ENCODE measurements at regions not wholly inside any gene's neighbourhood (a gene's known extent, or its start where the extent isn't known, plus 50 kb on each side); places are given as distances from the start of the nearest gene placed in this dataset.

- H3K27me3 Mint-ChIP-seq (ENCODE audit: low read depth), result peaks cover 10% of the 10 kb centered on the region
- TF ChIP-seq, protein P1, sequence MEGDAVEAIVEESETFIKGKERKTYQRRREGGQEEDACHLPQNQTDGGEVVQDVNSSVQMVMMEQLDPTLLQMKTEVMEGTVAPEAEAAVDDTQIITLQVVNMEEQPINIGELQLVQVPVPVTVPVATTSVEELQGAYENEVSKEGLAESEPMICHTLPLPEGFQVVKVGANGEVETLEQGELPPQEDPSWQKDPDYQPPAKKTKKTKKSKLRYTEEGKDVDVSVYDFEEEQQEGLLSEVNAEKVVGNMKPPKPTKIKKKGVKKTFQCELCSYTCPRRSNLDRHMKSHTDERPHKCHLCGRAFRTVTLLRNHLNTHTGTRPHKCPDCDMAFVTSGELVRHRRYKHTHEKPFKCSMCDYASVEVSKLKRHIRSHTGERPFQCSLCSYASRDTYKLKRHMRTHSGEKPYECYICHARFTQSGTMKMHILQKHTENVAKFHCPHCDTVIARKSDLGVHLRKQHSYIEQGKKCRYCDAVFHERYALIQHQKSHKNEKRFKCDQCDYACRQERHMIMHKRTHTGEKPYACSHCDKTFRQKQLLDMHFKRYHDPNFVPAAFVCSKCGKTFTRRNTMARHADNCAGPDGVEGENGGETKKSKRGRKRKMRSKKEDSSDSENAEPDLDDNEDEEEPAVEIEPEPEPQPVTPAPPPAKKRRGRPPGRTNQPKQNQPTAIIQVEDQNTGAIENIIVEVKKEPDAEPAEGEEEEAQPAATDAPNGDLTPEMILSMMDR (conservative IDR thresholded peaks at IDR 0.05), result no peak
- no peak for DNase-seq (ENCODE audit: low read depth, low spot score)
- peaks cover 5% of the 10 kb centered on the region for H3K9me3 Mint-ChIP-seq
- H3K27ac Mint-ChIP-seq (ENCODE audit: unreplicated experiment), result no peak overlapping the region
- no peaks in the 10 kb centered on the region for H3K4me1 Mint-ChIP-seq
- H3K4me3 Mint-ChIP-seq, result no peak overlapping the region
- no peaks in the 10 kb centered on the region for H3K36me3 Mint-ChIP-seq (ENCODE audit: low read depth)
Observed at GRCh38 chr16:6104428-6104827, 1006.8 kb upstream of the EEF2KMT start.

GRCh38 chr16:6103561-6103960, 1006.0 kb upstream of the EEF2KMT start:
- Mint-ChIP-seq H3K36me3 (ENCODE audit: low read depth) (no peaks in the 10 kb centered on the region), H3K4me1 (no peaks in the 10 kb centered on the region), H3K27me3 (ENCODE audit: low read depth) (peaks cover 7% of the 10 kb centered on the region), H3K4me3 (no peak overlapping the region), H3K9me3 (peaks cover 5% of the 10 kb centered on the region), H3K27ac (ENCODE audit: unreplicated experiment) (no peak overlapping the region)
- TF ChIP-seq, protein P1 (conservative IDR thresholded peaks at IDR 0.05), result no peak
- DNase-seq (ENCODE audit: low read depth, low spot score), result no peak

DNA sequence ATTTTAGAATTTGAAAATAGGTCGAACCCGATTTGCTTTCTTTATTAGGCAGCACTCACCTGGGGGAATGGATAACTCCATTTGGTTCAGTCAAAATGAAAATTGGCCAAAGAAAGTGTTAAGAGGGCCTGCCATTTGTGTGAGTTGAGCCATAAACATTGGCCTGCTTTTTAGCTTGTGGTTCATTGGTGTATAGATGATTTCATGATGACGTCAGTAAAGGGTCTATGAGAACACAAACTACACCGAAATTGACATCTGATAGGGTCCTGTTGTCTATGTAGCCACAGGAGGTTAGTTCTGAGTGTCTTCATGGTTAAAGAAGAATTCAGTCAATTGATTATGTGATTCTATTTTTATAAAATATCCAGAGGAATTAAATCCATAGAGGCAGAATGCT, 1001.5 kb upstream of the EEF2KMT start:
- Mint-ChIP-seq H3K4me3 (no peak overlapping the region), H3K9me3 (no peaks in the 10 kb centered on the region), H3K4me1 (no peaks in the 10 kb centered on the region), H3K27me3 (ENCODE audit: low read depth) (no peaks in the 10 kb centered on the region), H3K36me3 (ENCODE audit: low read depth) (no peaks in the 10 kb centered on the region), H3K27ac (ENCODE audit: unreplicated experiment) (no peak overlapping the region)
- TF ChIP-seq, protein P1 (conservative IDR thresholded peaks at IDR 0.05), result no peak
- no peak for DNase-seq (ENCODE audit: low read depth, low spot score)

- Mint-ChIP-seq H3K4me3 (no peak overlapping the region), H3K27me3 (ENCODE audit: low read depth) (peaks cover 5% of the 10 kb centered on the region), H3K9me3 (no peaks in the 10 kb centered on the region)
Observed at GRCh38 chr16:6096931-6097670, 999.5 kb upstream of the EEF2KMT start.

DNA sequence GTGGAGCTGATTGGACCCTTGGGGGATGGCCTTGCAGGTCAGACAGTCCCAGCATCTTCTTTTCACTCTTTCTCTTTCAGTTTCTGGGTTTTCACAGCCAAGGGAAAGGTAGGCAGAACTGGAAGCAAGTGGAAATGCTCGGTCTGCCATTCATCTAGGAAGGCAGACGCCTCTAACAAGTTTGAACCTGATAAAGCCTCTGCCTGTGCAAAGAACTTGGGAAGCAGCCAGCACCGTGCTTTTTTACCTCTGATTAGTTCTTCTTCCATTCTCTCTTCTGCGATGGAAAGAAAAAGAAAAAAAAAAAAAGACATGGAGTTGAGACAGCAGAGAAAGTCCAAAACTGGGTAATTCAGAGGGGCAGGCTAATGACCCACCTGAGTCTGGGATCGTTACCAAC, 997.8 kb upstream of the EEF2KMT start:
- H3K4me3 Mint-ChIP-seq, result no peak overlapping the region
- no peaks in the 10 kb centered on the region for H3K36me3 Mint-ChIP-seq (ENCODE audit: low read depth)
- no peaks in the 10 kb centered on the region for H3K4me1 Mint-ChIP-seq
- TF ChIP-seq, protein P1 (conservative IDR thresholded peaks at IDR 0.05), result no peak
- peaks cover 7% of the 10 kb centered on the region for H3K9me3 Mint-ChIP-seq
- H3K27me3 Mint-ChIP-seq (ENCODE audit: low read depth), result peaks cover 7% of the 10 kb centered on the region
- peak overlapping the region; percentile 29 for H3K27ac Mint-ChIP-seq (ENCODE audit: unreplicated experiment)
- DNase-seq (ENCODE audit: low read depth, low spot score), result no peak

More at GRCh38 chr16:6096931-6097670, 999.5 kb upstream of the EEF2KMT start:
- no peak overlapping the region for H3K27ac Mint-ChIP-seq (ENCODE audit: unreplicated experiment)
- TF ChIP-seq, protein P1 (conservative IDR thresholded peaks at IDR 0.05), result no peak
- no peak for DNase-seq (ENCODE audit: low read depth, low spot score)
- no peaks in the 10 kb centered on the region for H3K4me1 Mint-ChIP-seq
- H3K36me3 Mint-ChIP-seq (ENCODE audit: low read depth), result no peaks in the 10 kb centered on the region
